ENCODE measurements at regions not wholly inside any gene's neighbourhood (a gene's known extent, or its start where the extent isn't known, plus 50 kb on each side); places are given as distances from the start of the nearest gene placed in this dataset.

- intact Hi-C loops (cut with DNase I) = no loop called here
- no peak for DNase-seq
- Histone ChIP-seq H3K27me3 (no peaks in the 10 kb centered on the region), H3K4me1 (peaks cover 0 to 18% (median 3%) of the 10 kb centered on the region in 4 donors), H3K4me3 (no peak overlapping the region), H3K27ac (no peak overlapping the region), H3K36me3 (no peaks in the 10 kb centered on the region), H3K9me3 (no peaks in the 10 kb centered on the region)
- TF ChIP-seq CTCF (IDR thresholded peaks at IDR 0.05) (no peak), POLR2AphosphoS5 (IDR thresholded peaks at IDR 0.05) (no peak), EP300 (IDR thresholded peaks at IDR 0.05) (no peak), POLR2A (IDR thresholded peaks at IDR 0.05) (no peak)
- 81 to 87% methylated on average over 4 of the region's 4 CpGs for WGBS, 2 donors
These were observed 195.6 kb upstream of the CNR1 start for GRCh38 chr6:88361754-88362153.

- 72 to 82% methylated on average over 3 of the region's 3 CpGs for WGBS, 2 donors
- Histone ChIP-seq H3K4me1 (peaks cover 0 to 18% (median 3%) of the 10 kb centered on the region in 4 donors), H3K27ac (no peak overlapping the region), H3K9me3 (no peaks in the 10 kb centered on the region), H3K36me3 (no peaks in the 10 kb centered on the region), H3K4me3 (no peak overlapping the region), H3K27me3 (no peaks in the 10 kb centered on the region)
- TF ChIP-seq POLR2AphosphoS5 (IDR thresholded peaks at IDR 0.05) (no peak), EP300 (IDR thresholded peaks at IDR 0.05) (no peak), CTCF (IDR thresholded peaks at IDR 0.05) (no peak), POLR2A (IDR thresholded peaks at IDR 0.05) (no peak)
- no peak for DNase-seq
- intact Hi-C loops (cut with DNase I) = no loop called here
These were observed 195.2 kb upstream of the CNR1 start for GRCh38 chr6:88361298-88361697.

- intact Hi-C loops (cut with DNase I) = no loop called here
- peaks cover 0 to 18% (median 3%) of the 10 kb centered on the region in 4 donors for H3K4me1 ChIP-seq
- H3K27me3 ChIP-seq = no peaks in the 10 kb centered on the region
- no peak for TF ChIP-seq CTCF (IDR thresholded peaks at IDR 0.05)
- no peak for TF ChIP-seq POLR2A (IDR thresholded peaks at IDR 0.05)
- TF ChIP-seq POLR2AphosphoS5 (IDR thresholded peaks at IDR 0.05) = no peak
- no peak for TF ChIP-seq EP300 (IDR thresholded peaks at IDR 0.05)
- WGBS, 2 donors = 52 to 68% methylated on average over 1 of the region's 1 CpG
- no peak for DNase-seq
- no peak overlapping the region for H3K27ac ChIP-seq
- no peaks in the 10 kb centered on the region for H3K9me3 ChIP-seq
- no peak overlapping the region for H3K4me3 ChIP-seq
- no peaks in the 10 kb centered on the region for H3K36me3 ChIP-seq
These were observed 194.2 kb upstream of the CNR1 start for GRCh38 chr6:88360203-88360797.

- TF ChIP-seq POLR2A (IDR thresholded peaks at IDR 0.05) = no peak
- no peak for TF ChIP-seq EP300 (IDR thresholded peaks at IDR 0.05)
- intact Hi-C loops (cut with DNase I) = no loop called here
- no peak overlapping the region for H3K4me3 ChIP-seq
- H3K36me3 ChIP-seq = no peaks in the 10 kb centered on the region
- DNase-seq = no peak
- H3K27ac ChIP-seq = no peak overlapping the region
- H3K4me1 ChIP-seq = peaks cover 0 to 18% (median 3%) of the 10 kb centered on the region in 4 donors
- H3K9me3 ChIP-seq = no peaks in the 10 kb centered on the region
- no peaks in the 10 kb centered on the region for H3K27me3 ChIP-seq
- 68 to 74% methylated on average over 3 of the region's 3 CpGs for WGBS, 2 donors
These were observed 193.5 kb upstream of the CNR1 start for GRCh38 chr6:88359530-88360202.

- DNase-seq = no peak
- H3K4me1 ChIP-seq = peaks cover 0 to 18% (median 3%) of the 10 kb centered on the region in 4 donors
- intact Hi-C loops (cut with DNase I) = no loop called here
These were observed 192.7 kb upstream of the CNR1 start for GRCh38 chr6:88358846-88359245.

More at GRCh38 chr6:88358846-88359245, 192.7 kb upstream of the CNR1 start:
- Histone ChIP-seq H3K4me3 (no peak overlapping the region), H3K36me3 (no peaks in the 10 kb centered on the region), H3K27ac (no peak overlapping the region), H3K9me3 (no peaks in the 10 kb centered on the region), H3K27me3 (no peaks in the 10 kb centered on the region)
- TF ChIP-seq POLR2AphosphoS5 (IDR thresholded peaks at IDR 0.05) (no peak), POLR2A (IDR thresholded peaks at IDR 0.05) (no peak), EP300 (IDR thresholded peaks at IDR 0.05) (no peak), CTCF (IDR thresholded peaks at IDR 0.05) (no peak)
